DOHH2 (cell line): ENCODE measurements at regions not wholly inside any gene's neighbourhood (a gene's known extent, or its start where the extent isn't known, plus 50 kb on each side); places are given as distances from the start of the nearest gene placed in this dataset.

ENCODE experiments used
- EZH2phosphoT487 ChIP-seq: fragments of 200-600 bp; sonication (generic); IDR thresholded peaks from 2 replicates; pipeline ENCODE4 v1.6.1; 2017; ENCODE audit warnings: borderline replicate concordance, mild to moderate bottlenecking, antibody characterized with exemption, low read length, moderate library complexity, mixed read lengths
- TF ChIP-seq, protein P1 (sequence below): fragments of 200-600 bp; sonication (generic); IDR thresholded peaks from one replicate; pipeline ENCODE4 v1.5.1; 2014; ENCODE audit warnings: antibody characterized with exemption, mild to moderate bottlenecking, low read depth, low read length; ENCODE audit not compliant: poor library complexity, severe bottlenecking

DNA sequence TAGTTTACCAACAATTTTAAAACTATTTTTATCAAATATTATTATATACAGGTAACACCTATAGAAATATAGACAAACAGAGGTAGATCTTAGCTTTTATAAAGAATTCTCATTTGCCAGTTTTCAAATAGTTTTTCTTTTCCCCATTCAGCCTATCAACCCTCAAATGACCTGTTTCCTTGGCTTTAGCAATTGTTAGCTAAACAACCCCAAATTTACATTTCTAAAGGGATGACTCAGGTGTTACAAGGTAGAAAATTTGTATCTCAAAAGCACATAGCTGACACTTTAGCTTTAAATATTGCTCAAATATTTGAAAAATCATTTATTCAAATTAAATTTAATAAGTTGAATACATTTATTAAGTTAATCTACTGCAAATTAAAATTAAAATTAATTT is 1207.2 kb downstream of the SLITRK1 start:
- TF ChIP-seq, protein P1, sequence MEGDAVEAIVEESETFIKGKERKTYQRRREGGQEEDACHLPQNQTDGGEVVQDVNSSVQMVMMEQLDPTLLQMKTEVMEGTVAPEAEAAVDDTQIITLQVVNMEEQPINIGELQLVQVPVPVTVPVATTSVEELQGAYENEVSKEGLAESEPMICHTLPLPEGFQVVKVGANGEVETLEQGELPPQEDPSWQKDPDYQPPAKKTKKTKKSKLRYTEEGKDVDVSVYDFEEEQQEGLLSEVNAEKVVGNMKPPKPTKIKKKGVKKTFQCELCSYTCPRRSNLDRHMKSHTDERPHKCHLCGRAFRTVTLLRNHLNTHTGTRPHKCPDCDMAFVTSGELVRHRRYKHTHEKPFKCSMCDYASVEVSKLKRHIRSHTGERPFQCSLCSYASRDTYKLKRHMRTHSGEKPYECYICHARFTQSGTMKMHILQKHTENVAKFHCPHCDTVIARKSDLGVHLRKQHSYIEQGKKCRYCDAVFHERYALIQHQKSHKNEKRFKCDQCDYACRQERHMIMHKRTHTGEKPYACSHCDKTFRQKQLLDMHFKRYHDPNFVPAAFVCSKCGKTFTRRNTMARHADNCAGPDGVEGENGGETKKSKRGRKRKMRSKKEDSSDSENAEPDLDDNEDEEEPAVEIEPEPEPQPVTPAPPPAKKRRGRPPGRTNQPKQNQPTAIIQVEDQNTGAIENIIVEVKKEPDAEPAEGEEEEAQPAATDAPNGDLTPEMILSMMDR = no peak
- TF ChIP-seq EZH2phosphoT487 = no peak
